ENCODE measurements at regions not wholly inside any gene's neighbourhood (a gene's known extent, or its start where the extent isn't known, plus 50 kb on each side); places are given as distances from the start of the nearest gene placed in this dataset.

DNA sequence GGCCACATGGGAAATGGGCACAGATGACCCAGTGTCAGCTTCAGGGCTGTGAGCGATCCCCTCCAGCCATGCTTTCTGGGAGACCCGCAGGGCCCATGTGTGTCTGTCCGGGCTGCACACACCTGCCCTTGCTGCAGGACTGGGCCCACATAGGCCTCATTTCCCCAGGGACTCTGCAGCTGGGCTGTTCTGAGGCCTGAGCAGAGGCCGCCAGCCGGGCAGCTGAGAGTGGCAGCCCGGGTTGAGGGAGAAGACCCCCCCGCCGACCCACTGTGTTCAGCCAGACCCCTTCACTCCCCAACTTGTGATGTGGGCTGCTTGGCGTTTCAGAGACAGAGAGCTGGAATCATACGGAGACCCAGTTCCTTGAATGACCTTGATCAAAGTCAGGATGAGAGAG is 50.1 kb upstream of the DPYSL4 start:
- Histone ChIP-seq H2BK5ac (ENCODE audit: low read depth, low read length, poor library complexity) (no peak overlapping the region), H4K91ac (ENCODE audit: low read depth, low read length) (no peak overlapping the region), H3K79me2 (ENCODE audit: control insufficient read depth, insufficient read depth, low read length, poor library complexity) (no peaks in the 10 kb centered on the region), H3K18ac (ENCODE audit: low read length) (no peak overlapping the region), H3K4ac (ENCODE audit: low read depth, low read length) (no peak overlapping the region), H3K36me3 (ENCODE audit: control insufficient read depth in 1 of 2, insufficient read depth in 2 of 2, low read length in 2 of 2) (no peaks in the 10 kb centered on the region), H3K79me1 (ENCODE audit: low read length) (no peaks in the 10 kb centered on the region), H2AK5ac (ENCODE audit: low read length) (no peak overlapping the region), H2BK12ac (ENCODE audit: low read length) (no peak overlapping the region), H3K4me1 (ENCODE audit: control insufficient read depth in 1 of 2, insufficient read depth in 2 of 2, low read length in 2 of 2) (no peaks in the 10 kb centered on the region), H2BK120ac (ENCODE audit: insufficient read depth, low read length, poor library complexity) (no peak overlapping the region), H3K9me3 (ENCODE audit: insufficient read depth, low read depth, low read length) (no peaks in the 10 kb centered on the region), H3K4me2 (ENCODE audit: low read length) (no peak overlapping the region), H3K9ac (ENCODE audit: low read length) (no peak overlapping the region), H3K14ac (ENCODE audit: low read length) (no peak overlapping the region), H2AFZ (ENCODE audit: insufficient read depth, low read length, poor library complexity) (no peak overlapping the region), H3K27me3 (ENCODE audit: insufficient read depth, low read length) (no peaks in the 10 kb centered on the region), H3K27ac (ENCODE audit: low read depth, low read length) (no peak overlapping the region), H4K8ac (ENCODE audit: low read depth, low read length) (no peak overlapping the region), H4K12ac (ENCODE audit: low read depth, low read length) (no peak overlapping the region), H3K23ac (ENCODE audit: low read length) (no peak overlapping the region), H3K4me3 (ENCODE audit: low read depth, low read length) (no peak overlapping the region)
- DNase-seq: no peak
- WGBS (ENCODE audit: extremely low coverage, insufficient coverage, insufficient read length): no CpG with 5 or more reads among the region's 10 CpGs
